Natural killer cell (primary cell): ENCODE measurements at regions not wholly inside any gene's neighbourhood (a gene's known extent, or its start where the extent isn't known, plus 50 kb on each side); places are given as distances from the start of the nearest gene placed in this dataset.

Source experiments
- ATAC-seq, 3 donors: fragments of 150-1000 bp in 2 of 3; fragments of 200-7000 bp in 1 of 3; cut with Tn5 transposase; 1 replicate in 1 of 3; 2 replicates in 2 of 3; pipeline ENCODE4 v1.10.0; 2021; ENCODE audit warnings: mild to moderate bottlenecking in 2 of 3, moderate library complexity in 2 of 3
- DNase-seq, 2 donors: peaks; one replicate each; pipeline versions ENCODE4 v3.0.0 to v3.0.0-alpha.2; 2013 to 2021; ENCODE audit warnings: mixed read lengths in 1 of 2
- H3K27ac ChIP-seq: one replicate; pipeline ENCODE4 v1.5.1; 2013; ENCODE audit warnings: mild to moderate bottlenecking, low read length
- H3K27me3 ChIP-seq: one replicate; pipeline ENCODE4 v1.6.1; 2013; ENCODE audit warnings: low read length; ENCODE audit not compliant: control insufficient read depth, insufficient read depth
- H3K36me3 ChIP-seq: one replicate; pipeline ENCODE4 v1.6.1; 2013; ENCODE audit warnings: low read length; ENCODE audit not compliant: control insufficient read depth, insufficient read depth
- H3K4me1 ChIP-seq: one replicate; pipeline ENCODE4 v1.6.1; 2013; ENCODE audit warnings: low read length; ENCODE audit not compliant: control insufficient read depth, insufficient read depth
- H3K4me3 ChIP-seq: one replicate; pipeline ENCODE4 v1.5.1; 2013; ENCODE audit warnings: low read length
- H3K9me3 ChIP-seq: one replicate; pipeline ENCODE4 v1.6.1; 2013; ENCODE audit warnings: low read length; ENCODE audit not compliant: control insufficient read depth, insufficient read depth
- H3K27ac Mint-ChIP-seq, 2 donors: one replicate each; pipeline ENCODE4 v1.8.0; 2022; ENCODE audit warnings: mild to moderate bottlenecking in 2 of 2, mixed read lengths in 2 of 2, moderate library complexity in 1 of 2
- H3K27me3 Mint-ChIP-seq, 2 donors: one replicate each; pipeline ENCODE4 v1.8.0; 2022; ENCODE audit warnings: low read depth in 2 of 2, mixed read lengths in 2 of 2
- H3K36me3 Mint-ChIP-seq: one replicate; pipeline ENCODE4 v1.8.0; 2022; ENCODE audit warnings: mixed read lengths
- H3K4me1 Mint-ChIP-seq, 2 donors: one replicate each; pipeline ENCODE4 v1.8.0; 2022; ENCODE audit warnings: mixed read lengths in 2 of 2
- H3K4me3 Mint-ChIP-seq: one replicate; pipeline ENCODE4 v1.8.0; 2022; ENCODE audit warnings: mild to moderate bottlenecking, moderate library complexity, mixed read lengths
- H3K9me3 Mint-ChIP-seq, 2 donors: one replicate each; pipeline ENCODE4 v1.8.0; 2022; ENCODE audit warnings: mixed read lengths in 2 of 2
- WGBS: methylation state at CpG from one replicate; pipeline ENCODE4 v1.1.7; 2013; ENCODE audit warnings: missing lambda C conversion rate; ENCODE audit not compliant: insufficient coverage; 5-methylcytosine and 5-hydroxymethylcytosine counted together
- intact Hi-C: fragments of 100-400 bp; cut with micrococcal nuclease; formaldehyde crosslinking; loops from one replicate; pipeline ENCODE4 v1.14.2; 2022
- TF ChIP-seq, protein P1 (sequence below): fragments of 200-600 bp; IDR thresholded peaks from one replicate; pipeline ENCODE4 v1.8.0; 2022; ENCODE audit warnings: antibody characterized with exemption

GRCh38 chr1:119298687-119299303, 69.8 kb upstream of the HAO2 start:
- H3K27me3 ChIP-seq = no peaks in the 10 kb centered on the region
- H3K9me3 ChIP-seq = no peaks in the 10 kb centered on the region
- no peaks in the 10 kb centered on the region for H3K36me3 Mint-ChIP-seq
- no peaks in the 10 kb centered on the region for H3K36me3 ChIP-seq
- intact Hi-C loops = no loop called here
- no peaks in the 10 kb centered on the region for H3K9me3 Mint-ChIP-seq
- no peak overlapping the region for H3K4me3 ChIP-seq
- DNase-seq (peak in 1 of 2 donors; percentile 36), ATAC-seq (no peak)
- no peak overlapping the region for H3K27ac Mint-ChIP-seq
- TF ChIP-seq, protein P1, sequence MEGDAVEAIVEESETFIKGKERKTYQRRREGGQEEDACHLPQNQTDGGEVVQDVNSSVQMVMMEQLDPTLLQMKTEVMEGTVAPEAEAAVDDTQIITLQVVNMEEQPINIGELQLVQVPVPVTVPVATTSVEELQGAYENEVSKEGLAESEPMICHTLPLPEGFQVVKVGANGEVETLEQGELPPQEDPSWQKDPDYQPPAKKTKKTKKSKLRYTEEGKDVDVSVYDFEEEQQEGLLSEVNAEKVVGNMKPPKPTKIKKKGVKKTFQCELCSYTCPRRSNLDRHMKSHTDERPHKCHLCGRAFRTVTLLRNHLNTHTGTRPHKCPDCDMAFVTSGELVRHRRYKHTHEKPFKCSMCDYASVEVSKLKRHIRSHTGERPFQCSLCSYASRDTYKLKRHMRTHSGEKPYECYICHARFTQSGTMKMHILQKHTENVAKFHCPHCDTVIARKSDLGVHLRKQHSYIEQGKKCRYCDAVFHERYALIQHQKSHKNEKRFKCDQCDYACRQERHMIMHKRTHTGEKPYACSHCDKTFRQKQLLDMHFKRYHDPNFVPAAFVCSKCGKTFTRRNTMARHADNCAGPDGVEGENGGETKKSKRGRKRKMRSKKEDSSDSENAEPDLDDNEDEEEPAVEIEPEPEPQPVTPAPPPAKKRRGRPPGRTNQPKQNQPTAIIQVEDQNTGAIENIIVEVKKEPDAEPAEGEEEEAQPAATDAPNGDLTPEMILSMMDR = no peak
- no peak overlapping the region for H3K4me3 Mint-ChIP-seq
- H3K4me1 ChIP-seq = no peaks in the 10 kb centered on the region
- no peaks in the 10 kb centered on the region for H3K4me1 Mint-ChIP-seq
- no peak overlapping the region for H3K27ac ChIP-seq
- H3K27me3 Mint-ChIP-seq = peaks cover 0 to 8% of the 10 kb centered on the region in 2 donors

DNA sequence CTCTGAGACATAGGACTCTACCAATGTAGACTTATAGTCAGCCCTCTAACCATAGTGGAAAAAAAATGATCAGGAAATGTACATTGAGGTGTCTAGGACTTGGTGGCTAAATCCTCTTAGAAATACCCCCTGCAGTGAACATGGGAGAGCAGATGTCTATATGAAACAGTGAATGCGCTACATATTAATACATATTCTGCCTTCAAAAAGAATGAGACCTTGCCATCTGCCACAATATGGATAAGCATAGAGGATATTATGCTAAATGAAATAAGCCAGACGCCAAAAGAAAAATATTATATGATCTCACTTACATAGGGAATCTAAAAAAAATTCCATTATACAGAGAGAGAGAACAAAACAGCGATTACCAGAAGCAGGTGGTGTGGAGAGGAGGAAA, 66.6 kb upstream of the HAO2 start:
- no CpG with 5 or more reads among the region's 3 CpGs for WGBS
- Mint-ChIP-seq H3K27me3 (peaks cover 0 to 6% of the 10 kb centered on the region in 2 donors), H3K27ac (no peak overlapping the region), H3K9me3 (no peaks in the 10 kb centered on the region), H3K36me3 (no peaks in the 10 kb centered on the region), H3K4me1 (no peaks in the 10 kb centered on the region), H3K4me3 (no peak overlapping the region)
- DNase-seq (no peak), ATAC-seq (no peak)
- intact Hi-C loops = no loop called here
- TF ChIP-seq, protein P1 = no peak
- H3K4me3 ChIP-seq = no peak overlapping the region
- no peaks in the 10 kb centered on the region for H3K36me3 ChIP-seq
- no peaks in the 10 kb centered on the region for H3K27me3 ChIP-seq
- no peak overlapping the region for H3K27ac ChIP-seq
- H3K9me3 ChIP-seq = no peaks in the 10 kb centered on the region
- H3K4me1 ChIP-seq = no peaks in the 10 kb centered on the region

DNA sequence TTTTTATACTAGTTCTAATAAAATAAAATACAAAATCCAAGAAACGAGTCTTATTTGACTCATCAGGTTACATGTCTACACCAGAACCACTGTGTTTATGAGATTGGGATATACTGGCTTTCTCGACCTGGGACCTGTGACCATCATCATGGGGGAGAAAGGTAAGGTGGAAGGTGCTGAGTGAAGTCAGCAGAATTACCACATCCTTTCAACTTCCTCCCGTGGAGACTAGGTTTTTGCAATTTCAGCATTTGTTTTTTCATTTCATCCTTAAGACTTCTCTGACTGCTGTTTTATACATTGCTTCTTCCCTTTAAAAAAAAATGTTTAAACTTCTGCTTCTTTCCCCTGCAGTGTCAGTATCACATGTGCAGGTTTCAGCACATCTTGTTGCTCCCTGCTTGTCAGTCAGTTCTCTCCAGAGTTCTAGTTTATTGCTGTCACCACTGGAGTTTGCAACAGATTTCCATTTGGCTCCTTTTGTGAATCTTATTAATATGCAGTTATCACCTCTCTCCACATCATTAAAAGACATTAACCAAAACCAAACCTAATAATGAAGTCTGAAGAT, 60.4 kb upstream of the HAO2 start:
- H3K4me3 ChIP-seq = no peak overlapping the region
- Mint-ChIP-seq H3K4me1 (no peaks in the 10 kb centered on the region), H3K27me3 (peaks cover 0 to 17% of the 10 kb centered on the region in 2 donors), H3K4me3 (no peak overlapping the region), H3K27ac (no peak overlapping the region), H3K9me3 (no peaks in the 10 kb centered on the region), H3K36me3 (no peaks in the 10 kb centered on the region)
- no peaks in the 10 kb centered on the region for H3K4me1 ChIP-seq
- ATAC-seq (no peak), DNase-seq (no peak)
- intact Hi-C loops = no loop called here
- no peaks in the 10 kb centered on the region for H3K9me3 ChIP-seq
- no peak overlapping the region for H3K27ac ChIP-seq
- no peaks in the 10 kb centered on the region for H3K36me3 ChIP-seq
- peaks cover 4% of the 10 kb centered on the region for H3K27me3 ChIP-seq
- TF ChIP-seq, protein P1 = no peak
- 13% methylated on average over 2 of the region's 3 CpGs for WGBS

GRCh38 chr1:119308806-119309205, 59.8 kb upstream of the HAO2 start:
- ATAC-seq = no peak
- no CpG with 5 or more reads among the region's 2 CpGs for WGBS
- H3K4me3 ChIP-seq = no peak overlapping the region
- Mint-ChIP-seq H3K4me1 (no peaks in the 10 kb centered on the region), H3K27ac (no peak overlapping the region), H3K27me3 (peaks cover 0 to 17% of the 10 kb centered on the region in 2 donors), H3K4me3 (no peak overlapping the region), H3K9me3 (no peaks in the 10 kb centered on the region), H3K36me3 (no peaks in the 10 kb centered on the region)
- no peak overlapping the region for H3K27ac ChIP-seq
- TF ChIP-seq, protein P1 = no peak
- H3K36me3 ChIP-seq = no peaks in the 10 kb centered on the region
- no peaks in the 10 kb centered on the region for H3K4me1 ChIP-seq
- intact Hi-C loops = no loop called here
- H3K27me3 ChIP-seq = peaks cover 4% of the 10 kb centered on the region
- no peaks in the 10 kb centered on the region for H3K9me3 ChIP-seq
- DNase-seq = no peak
